ENCODE measurements at regions not wholly inside any gene's neighbourhood (a gene's known extent, or its start where the extent isn't known, plus 50 kb on each side); places are given as distances from the start of the nearest gene placed in this dataset.

DNA sequence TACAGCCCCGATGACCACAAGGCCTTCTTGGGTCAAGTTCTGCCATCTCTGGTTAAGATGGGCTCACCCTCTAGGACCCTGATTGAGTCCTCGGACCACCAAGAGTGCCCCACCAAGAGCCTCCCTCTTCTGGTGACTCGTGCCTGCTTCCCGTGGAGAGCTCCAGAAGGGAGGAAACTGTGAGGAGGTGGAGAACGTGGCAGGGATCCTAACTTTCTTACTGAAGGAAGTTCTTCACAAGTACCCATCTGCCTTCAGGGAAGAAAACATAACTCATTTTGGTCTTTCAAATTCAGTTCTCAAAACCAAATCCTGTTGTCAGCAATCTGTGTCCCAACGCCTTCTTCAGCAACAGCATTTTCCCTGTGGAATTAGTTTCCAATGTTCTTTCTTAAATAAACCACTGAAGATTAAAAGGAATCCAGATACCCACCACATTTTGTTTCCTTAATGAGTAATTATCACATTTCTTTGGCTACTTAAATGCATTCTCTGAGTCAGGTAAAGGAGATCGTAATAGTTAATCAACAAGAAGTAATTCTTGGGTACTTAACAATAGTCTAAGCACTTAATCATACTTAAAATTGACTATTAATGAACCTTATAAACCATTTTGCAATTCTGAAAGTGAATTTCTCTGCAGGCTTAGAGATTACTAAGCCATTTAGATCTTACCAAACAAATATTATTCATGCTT is 185.8 kb upstream of the SGK1 start:
- H3K36me3 ChIP-seq, result no peaks in the 10 kb centered on the region
- no peak overlapping the region for H3K27ac ChIP-seq
- peaks cover 0 to 14% of the 10 kb centered on the region in 2 donors for H3K4me1 ChIP-seq
- intact Hi-C loops (cut with DNase I), result no loop called here
- TF ChIP-seq, protein P1, sequence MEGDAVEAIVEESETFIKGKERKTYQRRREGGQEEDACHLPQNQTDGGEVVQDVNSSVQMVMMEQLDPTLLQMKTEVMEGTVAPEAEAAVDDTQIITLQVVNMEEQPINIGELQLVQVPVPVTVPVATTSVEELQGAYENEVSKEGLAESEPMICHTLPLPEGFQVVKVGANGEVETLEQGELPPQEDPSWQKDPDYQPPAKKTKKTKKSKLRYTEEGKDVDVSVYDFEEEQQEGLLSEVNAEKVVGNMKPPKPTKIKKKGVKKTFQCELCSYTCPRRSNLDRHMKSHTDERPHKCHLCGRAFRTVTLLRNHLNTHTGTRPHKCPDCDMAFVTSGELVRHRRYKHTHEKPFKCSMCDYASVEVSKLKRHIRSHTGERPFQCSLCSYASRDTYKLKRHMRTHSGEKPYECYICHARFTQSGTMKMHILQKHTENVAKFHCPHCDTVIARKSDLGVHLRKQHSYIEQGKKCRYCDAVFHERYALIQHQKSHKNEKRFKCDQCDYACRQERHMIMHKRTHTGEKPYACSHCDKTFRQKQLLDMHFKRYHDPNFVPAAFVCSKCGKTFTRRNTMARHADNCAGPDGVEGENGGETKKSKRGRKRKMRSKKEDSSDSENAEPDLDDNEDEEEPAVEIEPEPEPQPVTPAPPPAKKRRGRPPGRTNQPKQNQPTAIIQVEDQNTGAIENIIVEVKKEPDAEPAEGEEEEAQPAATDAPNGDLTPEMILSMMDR (IDR thresholded peaks at IDR 0.05), result no peak
- WGBS, 2 donors, result 80 to 82% methylated on average over 7 of the region's 7 CpGs
- H3K9me3 ChIP-seq, result no peaks in the 10 kb centered on the region
- no peaks in the 10 kb centered on the region for H3K27me3 ChIP-seq
- no peak overlapping the region for H3K4me3 ChIP-seq (replicated peaks in 1 of 3)
- DNase-seq, result no peak

DNA sequence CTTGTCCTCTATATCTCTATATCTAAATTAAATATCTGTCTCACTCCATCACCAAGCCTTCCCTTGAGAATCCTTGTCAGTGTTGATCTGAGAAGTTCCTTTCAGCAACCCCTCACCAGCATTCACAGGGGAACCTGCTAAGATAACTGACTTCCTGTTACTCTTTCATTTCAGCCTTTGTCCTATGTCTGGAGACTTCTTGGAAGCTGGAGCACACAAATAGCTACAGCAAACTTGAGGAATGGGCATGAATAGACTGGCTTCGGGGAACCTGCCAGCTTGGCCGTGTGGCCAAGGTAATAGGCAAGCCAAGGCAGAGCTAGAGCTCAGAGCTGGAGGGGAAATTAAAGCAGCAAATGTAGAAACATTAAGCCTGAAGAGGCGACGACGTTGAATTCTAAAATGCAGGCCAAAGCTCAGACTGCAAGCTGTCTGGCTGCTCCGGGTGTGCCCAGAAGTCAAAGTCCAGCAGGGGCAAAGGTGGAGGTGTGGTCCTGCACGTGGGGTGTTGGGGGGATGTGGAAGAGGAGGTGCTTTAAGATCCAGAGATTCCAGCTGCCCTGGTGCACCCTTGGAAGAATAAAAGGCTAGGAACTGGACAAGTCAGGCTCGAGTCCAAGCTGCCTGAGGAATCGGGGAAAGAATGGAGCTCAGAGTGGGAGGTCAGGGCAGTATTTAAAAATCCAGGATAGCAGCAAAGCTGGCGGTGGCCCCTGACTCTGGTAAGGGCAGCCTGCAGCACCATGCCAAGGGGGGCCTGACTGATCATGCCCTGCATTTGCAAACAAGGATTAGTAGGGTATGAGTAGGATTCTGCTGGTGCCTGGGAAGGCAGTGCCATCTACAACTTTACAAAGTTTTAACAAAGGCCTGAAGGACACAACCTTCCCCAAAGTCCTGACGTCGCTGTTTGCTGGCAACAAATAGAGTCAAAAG is 185.0 kb upstream of the SGK1 start:
- H3K4me1 ChIP-seq, result peaks cover 0 to 14% of the 10 kb centered on the region in 2 donors
- H3K27ac ChIP-seq, result no peak overlapping the region
- no peak for TF ChIP-seq POLR2A (IDR thresholded peaks at IDR 0.05)
- TF ChIP-seq, protein P1 (IDR thresholded peaks at IDR 0.05), result no peak
- H3K27me3 ChIP-seq, result no peaks in the 10 kb centered on the region
- 83 to 85% methylated on average over 12 of the region's 12 CpGs for WGBS, 2 donors
- no peaks in the 10 kb centered on the region for H3K36me3 ChIP-seq
- no peak for DNase-seq
- intact Hi-C loops (cut with DNase I), result no loop called here
- H3K4me3 ChIP-seq (replicated peaks in 1 of 3), result no peak overlapping the region
- no peaks in the 10 kb centered on the region for H3K9me3 ChIP-seq

DNA sequence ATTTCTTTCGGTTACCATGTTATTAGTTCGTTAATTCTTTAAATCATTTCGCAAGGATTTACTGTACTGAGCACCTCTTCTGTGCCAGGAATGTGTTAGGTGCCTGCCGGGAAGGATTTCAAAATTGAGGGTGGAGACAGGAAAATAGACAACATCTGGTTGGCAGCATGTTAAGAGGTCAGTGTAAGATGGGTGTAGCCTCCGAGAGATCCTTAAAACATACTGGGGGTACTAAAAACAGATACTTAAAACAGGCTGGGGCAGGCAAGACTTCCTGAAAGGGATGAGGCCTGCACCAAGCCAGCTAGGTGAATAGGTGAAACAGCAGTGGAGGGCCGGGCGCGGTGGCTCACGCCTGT is 178.0 kb upstream of the SGK1 start:
- 77 to 92% methylated on average over 9 of the region's 9 CpGs for WGBS, 2 donors
- Histone ChIP-seq H3K4me3 (replicated peaks in 1 of 3) (no peak overlapping the region), H3K36me3 (no peaks in the 10 kb centered on the region), H3K9me3 (no peaks in the 10 kb centered on the region), H3K4me1 (peaks cover 0 to 9% of the 10 kb centered on the region in 2 donors), H3K27me3 (no peaks in the 10 kb centered on the region), H3K27ac (no peak overlapping the region)
- intact Hi-C loops (cut with DNase I), result no loop called here
- DNase-seq, result no peak
- TF ChIP-seq, protein P1 (IDR thresholded peaks at IDR 0.05), result no peak
- no peak for TF ChIP-seq POLR2A (IDR thresholded peaks at IDR 0.05)

DNA sequence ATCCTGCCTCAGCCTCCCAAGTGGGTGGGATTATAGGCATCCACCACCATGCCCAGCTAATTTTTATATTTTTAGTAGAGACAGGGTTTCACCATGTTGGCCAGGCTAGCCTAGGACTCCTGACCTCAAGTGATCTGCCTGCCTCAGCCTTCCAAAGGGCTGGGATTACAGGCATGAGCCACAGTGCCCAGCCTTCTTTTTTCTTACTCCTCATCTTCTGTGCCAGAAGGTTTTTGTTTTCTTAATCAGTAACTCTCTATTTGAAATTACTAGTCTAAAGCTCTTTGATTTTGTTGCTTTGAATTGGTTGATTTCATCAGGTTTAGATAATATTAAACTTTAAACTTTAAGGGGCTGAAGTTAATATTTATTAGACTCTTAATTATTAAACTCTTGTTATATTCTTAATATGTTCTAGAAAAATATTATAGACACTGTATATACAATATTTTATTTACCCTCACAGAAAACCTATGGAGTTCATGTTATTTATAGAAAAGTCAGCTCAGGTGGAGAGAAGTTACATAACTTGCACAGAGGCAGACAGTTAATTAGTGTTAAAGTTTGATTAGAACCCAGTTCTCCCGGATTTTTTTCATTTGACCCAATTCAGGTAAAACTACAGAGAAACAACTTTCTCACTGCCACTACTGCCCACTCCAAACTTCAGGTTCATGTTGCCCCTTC is 177.4 kb upstream of the SGK1 start:
- no peaks in the 10 kb centered on the region for H3K9me3 ChIP-seq
- H3K36me3 ChIP-seq, result no peaks in the 10 kb centered on the region
- DNase-seq, result peak in 1 of 2 donors; percentile 18
- no peak overlapping the region for H3K27ac ChIP-seq
- H3K4me3 ChIP-seq (replicated peaks in 1 of 3), result no peak overlapping the region
- no peaks in the 10 kb centered on the region for H3K27me3 ChIP-seq
- intact Hi-C loops (cut with DNase I), result no loop called here
- H3K4me1 ChIP-seq, result peaks cover 0 to 7% of the 10 kb centered on the region in 2 donors
- WGBS, 2 donors, result 86 to 89% methylated on average over 1 of the region's 1 CpG
- TF ChIP-seq, protein P1 (IDR thresholded peaks at IDR 0.05), result no peak
- TF ChIP-seq POLR2A (IDR thresholded peaks at IDR 0.05), result no peak
